ENCODE measurements at regions not wholly inside any gene's neighbourhood (a gene's known extent, or its start where the extent isn't known, plus 50 kb on each side); places are given as distances from the start of the nearest gene placed in this dataset.

GRCh38 chr20:47969426-47969825 is 184.1 kb upstream of the SULF2 start:
- TF ChIP-seq CTCF (IDR thresholded peaks at IDR 0.05; ENCODE audit: insufficient read depth, low read length) (no peak), GABPA (IDR thresholded peaks at IDR 0.05; ENCODE audit: low read depth) (no peak)
